Prostate gland (tissue), 2 donors: ENCODE measurements at regions not wholly inside any gene's neighbourhood (a gene's known extent, or its start where the extent isn't known, plus 50 kb on each side); places are given as distances from the start of the nearest gene placed in this dataset.
"Not testable (repeated sequence)": the region's sequence is repeated elsewhere in the genome, so short reads cannot be mapped to it uniquely, and the experiment has no call there.

Experiments used
- DNase-seq: peaks from one replicate; pipeline ENCODE4 v3.0.0-alpha.2; 2019; ENCODE audit warnings: low spot score
- H3K27ac ChIP-seq, 2 donors: fragments of 200-600 bp; sonication (generic); 2 replicates each; pipeline ENCODE4 v1.5.1; 2017 to 2019
- H3K27me3 ChIP-seq: fragments of 200-600 bp; sonication (generic); replicated peaks from 2 replicates; pipeline ENCODE4 v1.5.1; 2019; ENCODE audit not compliant: insufficient read depth
- H3K36me3 ChIP-seq, 2 donors: fragments of 200-600 bp; sonication (generic); 1 replicate in 1 of 2; 2 replicates in 1 of 2; pipeline versions ENCODE4 v1.5.1 to v1.8.1; 2017 to 2019
- H3K4me1 ChIP-seq: fragments of 200-600 bp; sonication (generic); replicated peaks from 2 replicates; pipeline ENCODE4 v1.5.1; 2019
- H3K4me3 ChIP-seq, 2 donors: fragments of 200-600 bp; sonication (generic); 2 replicates each; pipeline ENCODE4 v1.5.1; 2017 to 2019
- H3K9me3 ChIP-seq: fragments of 200-600 bp; sonication (generic); 2 replicates; pipeline ENCODE4 v1.5.1; 2017
- POLR2A ChIP-seq: fragments of 450-650 bp; IDR thresholded peaks from one replicate; pipeline ENCODE4 v1.6.1; 2016; ENCODE audit warnings: antibody characterized with exemption, mild to moderate bottlenecking
- POLR2AphosphoS5 ChIP-seq: sonication (generic); formaldehyde crosslinking; IDR thresholded peaks from one replicate; pipeline ENCODE4 v1.6.1; 2017; ENCODE audit warnings: antibody characterized with exemption
- WGBS: methylation state at CpG from one replicate; pipeline ENCODE4 v1.1.5; 2018; 5-methylcytosine and 5-hydroxymethylcytosine counted together
- intact Hi-C: fragments of 100-400 bp; cut with DNase I; formaldehyde crosslinking; loops from one replicate; pipeline ENCODE4 v1.14.2; 2022
- TF ChIP-seq, protein P1 (sequence below), 4 experiments: fragments of 200-600 bp in 2 of 4; fragments of 450-650 bp in 2 of 4; sonication (generic) in 2 of 4; IDR thresholded peaks; 1 replicate in 3 of 4; 2 replicates in 1 of 4; pipeline ENCODE4 v1.5.1; 2016 to 2019; ENCODE audit warnings: antibody characterized with exemption in 4 of 4, mild to moderate bottlenecking in 2 of 4, moderate library complexity in 2 of 4

DNA sequence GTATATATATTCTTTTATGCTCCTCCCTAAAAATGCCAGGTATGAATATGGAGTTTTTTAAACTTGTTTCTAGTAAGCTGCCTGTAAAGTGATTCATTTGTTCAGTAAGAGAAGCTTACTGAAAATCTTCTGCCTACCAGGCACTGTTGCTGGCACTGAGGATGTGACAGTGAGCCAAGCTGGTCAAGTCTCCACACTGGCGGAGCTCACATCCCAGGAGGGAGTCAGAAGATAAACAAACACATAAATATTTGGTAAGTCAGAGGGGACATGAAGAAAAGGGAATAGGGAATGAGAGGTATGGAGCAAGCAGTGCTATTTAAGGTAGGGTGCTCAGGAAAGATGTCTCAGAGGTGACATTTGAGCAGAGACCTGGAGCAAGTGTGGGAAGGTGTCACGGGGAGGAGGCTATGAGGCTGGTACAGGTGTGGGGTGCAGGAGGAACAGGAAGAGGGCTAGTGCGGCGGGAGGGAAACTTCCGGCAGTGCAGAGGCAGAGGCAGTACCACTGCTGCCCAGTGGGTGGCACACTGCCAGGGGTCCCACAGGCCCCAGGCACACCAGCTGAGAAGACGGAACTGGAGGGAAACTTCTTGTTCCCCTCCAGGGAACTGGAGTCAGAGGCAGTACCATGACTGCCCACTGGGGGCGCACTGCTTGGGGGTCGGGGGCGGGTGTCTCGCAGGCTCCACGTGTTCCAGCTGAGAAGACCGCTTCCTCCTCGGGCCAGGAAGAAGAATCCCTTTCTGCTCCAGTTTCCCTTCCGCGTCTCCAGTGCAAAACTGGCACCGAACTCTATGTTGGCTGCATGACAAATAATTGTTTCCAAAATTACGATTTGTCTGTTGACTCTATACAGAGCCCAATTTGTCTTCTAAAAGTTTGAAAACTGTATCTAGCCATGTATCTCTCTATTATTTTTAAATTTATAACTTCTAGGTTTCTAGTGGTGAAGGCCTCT is 161.0 kb downstream of the TEX36 start:
- Histone ChIP-seq H3K27me3 (no peaks in the 10 kb centered on the region), H3K4me3 (no peak overlapping the region), H3K9me3 (no peaks in the 10 kb centered on the region), H3K27ac (no peak overlapping the region), H3K4me1 (no peaks in the 10 kb centered on the region), H3K36me3 (no peaks in the 10 kb centered on the region)
- intact Hi-C loops, result no loop called here
- TF ChIP-seq, protein P1, sequence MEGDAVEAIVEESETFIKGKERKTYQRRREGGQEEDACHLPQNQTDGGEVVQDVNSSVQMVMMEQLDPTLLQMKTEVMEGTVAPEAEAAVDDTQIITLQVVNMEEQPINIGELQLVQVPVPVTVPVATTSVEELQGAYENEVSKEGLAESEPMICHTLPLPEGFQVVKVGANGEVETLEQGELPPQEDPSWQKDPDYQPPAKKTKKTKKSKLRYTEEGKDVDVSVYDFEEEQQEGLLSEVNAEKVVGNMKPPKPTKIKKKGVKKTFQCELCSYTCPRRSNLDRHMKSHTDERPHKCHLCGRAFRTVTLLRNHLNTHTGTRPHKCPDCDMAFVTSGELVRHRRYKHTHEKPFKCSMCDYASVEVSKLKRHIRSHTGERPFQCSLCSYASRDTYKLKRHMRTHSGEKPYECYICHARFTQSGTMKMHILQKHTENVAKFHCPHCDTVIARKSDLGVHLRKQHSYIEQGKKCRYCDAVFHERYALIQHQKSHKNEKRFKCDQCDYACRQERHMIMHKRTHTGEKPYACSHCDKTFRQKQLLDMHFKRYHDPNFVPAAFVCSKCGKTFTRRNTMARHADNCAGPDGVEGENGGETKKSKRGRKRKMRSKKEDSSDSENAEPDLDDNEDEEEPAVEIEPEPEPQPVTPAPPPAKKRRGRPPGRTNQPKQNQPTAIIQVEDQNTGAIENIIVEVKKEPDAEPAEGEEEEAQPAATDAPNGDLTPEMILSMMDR (IDR thresholded peaks at IDR 0.05), result peak in 2 of 4 experiments; percentile 23 to 33
- TF ChIP-seq POLR2AphosphoS5 (no peak), POLR2A (no peak)
- no peak for DNase-seq
- 41% methylated on average over 17 of the region's 17 CpGs for WGBS

DNA sequence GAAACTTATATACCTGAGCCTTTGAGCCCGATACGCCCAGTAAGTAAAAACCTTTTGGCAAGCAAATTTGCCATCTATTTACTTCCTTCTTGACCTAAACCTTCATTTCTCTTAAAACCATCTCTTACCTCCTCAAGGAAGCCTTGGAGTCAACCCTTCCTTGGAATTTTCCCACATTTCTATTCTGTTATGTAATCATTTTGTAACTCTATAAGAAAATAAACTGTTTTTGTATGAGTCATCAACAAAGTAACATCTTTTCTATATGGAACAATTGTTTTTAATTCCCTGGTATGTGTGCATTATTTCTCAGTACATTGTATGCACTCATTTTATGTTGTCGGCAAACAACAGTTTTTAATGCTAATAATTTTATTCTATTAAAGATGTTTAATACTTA is 162.0 kb downstream of the TEX36 start:
- intact Hi-C loops, result no loop called here
- Histone ChIP-seq H3K27ac (no peak overlapping the region), H3K36me3 (no peaks in the 10 kb centered on the region), H3K4me1 (no peaks in the 10 kb centered on the region), H3K4me3 (no peak overlapping the region), H3K9me3 (no peaks in the 10 kb centered on the region), H3K27me3 (no peaks in the 10 kb centered on the region)
- no peak for DNase-seq
- TF ChIP-seq POLR2AphosphoS5 (no peak), POLR2A (no peak)
- TF ChIP-seq, protein P1 (IDR thresholded peaks at IDR 0.05), result no peak
- WGBS, result 95% methylated on average over 3 of the region's 3 CpGs

DNA sequence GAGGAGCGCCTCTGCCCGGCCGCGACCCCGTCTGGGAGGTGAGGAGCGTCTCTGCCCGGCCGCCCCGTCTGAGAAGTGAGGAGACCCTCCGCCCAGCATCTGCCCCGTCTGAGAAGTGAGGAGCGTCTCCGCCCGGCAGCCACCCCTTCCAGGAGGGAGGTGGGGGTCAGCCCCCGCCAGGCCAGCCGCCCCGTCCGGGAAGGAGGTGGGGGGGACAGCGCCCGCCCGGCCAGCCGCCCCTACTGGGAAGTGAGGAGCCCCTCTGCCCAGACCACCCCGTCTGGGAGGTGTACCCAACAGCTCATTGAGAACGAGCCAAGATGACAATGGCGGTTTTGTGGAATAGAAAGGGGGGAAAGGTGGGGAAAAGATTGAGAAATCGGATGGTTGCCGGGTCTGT is 164.6 kb downstream of the TEX36 start:
- H3K4me1 ChIP-seq, H3K27ac ChIP-seq, H3K9me3 ChIP-seq, H3K27me3 ChIP-seq, H3K36me3 ChIP-seq, H3K4me3 ChIP-seq, DNase-seq, intact Hi-C loops: not testable (repeated sequence)
- 95% methylated on average over 20 of the region's 27 CpGs for WGBS

DNA sequence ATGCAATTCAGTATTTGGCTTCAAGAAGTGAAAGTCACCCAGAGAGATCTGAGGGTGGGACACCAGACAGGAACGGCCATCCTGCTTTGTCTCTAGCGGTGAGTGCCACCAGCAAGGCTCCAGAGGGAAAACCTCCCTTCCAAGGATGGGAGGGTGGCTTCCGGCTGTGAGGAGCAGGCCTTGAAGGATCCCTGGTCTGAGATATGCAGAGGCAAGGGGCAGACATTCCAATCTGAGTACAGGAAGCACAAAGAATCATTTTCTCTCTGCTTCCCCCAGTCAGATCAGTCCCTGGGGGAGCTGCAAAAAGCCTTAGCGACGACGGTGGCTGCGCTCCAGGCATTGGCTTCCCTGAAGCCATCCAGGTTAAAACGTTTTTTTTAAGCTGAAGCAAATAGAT is 167.4 kb downstream of the TEX36 start:
- DNase-seq, result no peak
- WGBS, result 60% methylated on average over 8 of the region's 8 CpGs

More for the DNA sequence above, 167.4 kb downstream of the TEX36 start:
- no peaks in the 10 kb centered on the region for H3K9me3 ChIP-seq
- H3K36me3 ChIP-seq, result no peaks in the 10 kb centered on the region
- H3K27ac ChIP-seq, result no peak overlapping the region
- no peak overlapping the region for H3K4me3 ChIP-seq
- no peaks in the 10 kb centered on the region for H3K27me3 ChIP-seq
- intact Hi-C loops, result no loop called here
- no peaks in the 10 kb centered on the region for H3K4me1 ChIP-seq
- TF ChIP-seq, protein P1 (IDR thresholded peaks at IDR 0.05), result no peak
- TF ChIP-seq POLR2A (no peak), POLR2AphosphoS5 (no peak)
